GM12891 (cell line): ENCODE measurements at regions not wholly inside any gene's neighbourhood (a gene's known extent, or its start where the extent isn't known, plus 50 kb on each side); places are given as distances from the start of the nearest gene placed in this dataset.

Experiments used
- DNase-seq: peaks from one replicate; pipeline ENCODE4 v3.0.0; 2011; ENCODE audit warnings: low spot score; ENCODE audit not compliant: insufficient read length
- FAIRE-seq: peaks from 2 replicates; lab custom pipeline; 2011; peaks lifted over from hg19 to GRCh38; lab: Jason Lieb, UNC
- PAX5 ChIP-seq: IDR thresholded peaks from 2 replicates; pipeline ENCODE4 v1.6.1; 2011; ENCODE audit warnings: low read length, moderate library complexity, mild to moderate bottlenecking; ENCODE audit not compliant: insufficient read depth, severe bottlenecking
- POLR2A ChIP-seq: IDR thresholded peaks from 2 replicates; pipeline ENCODE4 v1.6.1; 2011; ENCODE audit warnings: low read depth, low read length, control low read depth
- POLR2AphosphoS5 ChIP-seq: IDR thresholded peaks from 2 replicates; pipeline ENCODE4 v1.6.1; 2011; ENCODE audit warnings: low read depth, low read length, control low read depth
- POU2F2 ChIP-seq: IDR thresholded peaks from 2 replicates; pipeline ENCODE4 v1.6.1; 2011; ENCODE audit warnings: low read depth, mild to moderate bottlenecking, control low read depth, low read length, moderate library complexity
- SPI1 ChIP-seq: IDR thresholded peaks from 2 replicates; pipeline ENCODE4 v1.6.1; 2011; ENCODE audit warnings: low read depth, low read length, control low read depth
- TAF1 ChIP-seq: IDR thresholded peaks from 2 replicates; pipeline ENCODE4 v1.6.1; 2011; ENCODE audit warnings: low read depth, low read length, control low read depth

DNA sequence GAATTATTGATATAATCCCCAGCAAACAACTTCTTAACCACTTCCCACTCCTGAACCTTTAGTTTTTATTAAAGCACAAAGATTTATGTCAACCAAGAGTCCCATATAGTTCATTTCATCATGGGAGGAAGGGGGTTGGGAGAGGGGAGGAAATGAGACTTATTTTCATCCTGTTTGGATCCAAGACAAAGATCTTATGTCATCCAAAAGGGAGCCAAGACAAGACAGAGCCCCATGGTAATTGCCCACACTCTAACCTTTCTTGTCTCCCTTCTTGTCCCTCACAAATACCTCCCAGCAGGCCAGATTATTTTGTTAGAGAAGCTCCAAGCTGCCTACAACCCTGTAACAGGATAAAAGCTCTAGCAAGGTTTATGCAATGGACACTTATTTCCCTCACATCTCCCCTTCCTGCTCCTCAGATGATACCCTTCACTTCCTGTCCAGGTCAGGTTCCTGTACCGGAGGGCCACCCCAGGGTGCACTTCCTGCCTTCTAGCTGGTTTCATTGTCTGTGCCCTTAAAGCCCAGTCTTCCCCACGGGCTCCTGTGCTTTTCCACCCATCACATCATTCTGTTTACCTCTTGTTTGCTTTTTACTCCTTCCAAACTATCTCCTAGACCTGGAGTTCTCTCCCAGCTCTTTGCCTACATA is 123.7 kb upstream of the MDM1 start:
- TF ChIP-seq SPI1 (peak; percentile 35; the same call in 1 of the 2 replicates), POU2F2 (no peak)
- DNase-seq: no peak
- FAIRE-seq: peak; percentile 66

- TF ChIP-seq POLR2AphosphoS5 (no peak), SPI1 (no peak), TAF1 (no peak), POLR2A (no peak), PAX5 (no peak), POU2F2 (no peak)
- FAIRE-seq (no peak), DNase-seq (no peak)
These were observed 126.7 kb upstream of the MDM1 start for GRCh38 chr12:68458866-68459265.

GRCh38 chr12:68460236-68460635 is 128.1 kb upstream of the MDM1 start:
- FAIRE-seq: no peak
- TF ChIP-seq SPI1: no peak
- no peak for TF ChIP-seq POU2F2
- no peak for TF ChIP-seq PAX5
- no peak for TF ChIP-seq TAF1
- TF ChIP-seq POLR2A: no peak
- no peak for TF ChIP-seq POLR2AphosphoS5
- no peak for DNase-seq

GRCh38 chr12:68461645-68462044 is 129.5 kb upstream of the MDM1 start:
- no peak for FAIRE-seq
- TF ChIP-seq PAX5: no peak
- DNase-seq: no peak

GRCh38 chr12:68462803-68463202 is 130.6 kb upstream of the MDM1 start:
- DNase-seq: no peak
- FAIRE-seq: no peak
- TF ChIP-seq SPI1: no peak
- TF ChIP-seq POLR2A: no peak
- TF ChIP-seq TAF1: no peak
- no peak for TF ChIP-seq POLR2AphosphoS5
- TF ChIP-seq PAX5: no peak
- TF ChIP-seq POU2F2: no peak

DNA sequence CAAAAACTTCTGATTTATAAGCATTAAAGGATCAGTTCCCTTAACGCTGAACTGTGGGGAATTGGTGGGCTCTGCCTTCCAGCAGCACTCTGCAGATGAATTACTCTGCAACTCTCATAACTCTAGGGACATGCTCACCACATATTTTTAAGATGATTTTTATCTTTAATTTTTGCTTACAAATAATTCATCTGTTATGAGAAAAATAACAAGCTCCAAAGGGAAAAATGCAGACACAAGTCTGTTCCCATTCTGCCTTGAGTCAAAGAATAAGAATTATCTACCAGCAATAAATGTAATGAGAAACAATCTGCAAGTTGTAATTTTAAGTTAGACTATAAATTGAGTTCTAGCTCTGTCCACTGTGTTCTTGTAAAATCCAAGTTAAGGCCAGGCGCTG is 133.1 kb upstream of the MDM1 start:
- no peak for TF ChIP-seq PAX5

GRCh38 chr12:68467514-68467913 is 135.4 kb upstream of the MDM1 start:
- DNase-seq (no peak), FAIRE-seq (no peak)
- no peak for TF ChIP-seq POLR2A
- no peak for TF ChIP-seq POU2F2
- no peak for TF ChIP-seq TAF1
- no peak for TF ChIP-seq SPI1

More for the DNA sequence above, 133.1 kb upstream of the MDM1 start:
- no peak for FAIRE-seq
- DNase-seq: no peak

DNA sequence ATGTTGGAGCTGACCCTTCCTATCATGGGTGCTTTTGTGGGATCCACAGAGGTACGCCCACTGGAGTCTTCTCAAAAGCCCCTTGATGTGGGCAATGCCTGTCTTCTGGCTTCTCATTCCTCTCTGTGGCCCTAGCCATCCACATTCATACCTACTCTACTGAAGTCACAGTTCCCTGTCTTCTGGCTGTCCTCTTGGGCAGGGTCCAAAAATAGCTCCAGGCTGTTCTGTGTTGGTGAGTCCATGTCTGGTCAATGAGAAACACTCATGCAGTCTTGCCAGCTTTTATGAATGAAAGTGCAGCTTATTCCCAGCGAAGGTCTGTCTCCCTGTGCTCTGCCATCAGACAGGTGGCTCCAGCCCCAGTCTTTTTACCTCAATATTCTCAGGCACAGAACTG is 135.9 kb upstream of the MDM1 start:
- TF ChIP-seq POLR2AphosphoS5: no peak
- TF ChIP-seq POU2F2: no peak
- TF ChIP-seq POLR2A: no peak
- TF ChIP-seq TAF1: no peak
- no peak for TF ChIP-seq PAX5
- no peak for TF ChIP-seq SPI1
- no peak for FAIRE-seq
- no peak for DNase-seq

- FAIRE-seq (no peak), DNase-seq (no peak)
- TF ChIP-seq POLR2AphosphoS5: no peak
These were observed 137.0 kb upstream of the MDM1 start for GRCh38 chr12:68469113-68469512.

DNA sequence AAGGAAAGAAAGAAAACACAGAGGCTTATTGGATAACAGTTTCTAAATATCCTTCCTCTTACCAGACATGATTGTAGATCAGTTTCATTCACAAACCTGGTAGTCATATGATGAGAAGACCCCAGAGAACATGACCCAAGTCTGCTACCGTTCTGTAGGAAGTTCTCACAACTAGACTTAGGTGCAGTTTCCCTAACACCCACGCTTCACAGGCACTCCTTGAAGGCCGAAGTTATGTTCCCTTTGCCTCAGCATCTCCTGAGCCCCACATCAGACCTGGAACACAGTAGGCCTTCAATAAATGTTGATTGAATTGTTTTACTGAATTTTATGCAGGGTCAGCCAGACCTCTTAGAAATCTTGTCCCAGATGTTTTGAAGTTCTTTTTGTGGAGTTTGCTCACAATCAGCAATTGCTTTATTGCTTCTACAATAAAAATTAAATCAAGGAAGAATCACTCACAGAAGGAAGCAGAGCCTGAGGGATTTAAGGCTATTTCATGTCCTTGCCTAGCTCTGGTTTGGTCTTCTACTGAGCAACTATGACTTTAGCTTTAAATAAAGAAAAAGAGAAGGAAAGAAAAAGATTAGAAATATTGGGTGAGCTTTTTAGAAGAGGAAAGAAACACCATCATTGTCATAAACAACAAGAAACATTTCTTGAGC is 138.6 kb upstream of the MDM1 start:
- FAIRE-seq (no peak), DNase-seq (no peak)
- no peak for TF ChIP-seq PAX5
- TF ChIP-seq SPI1: no peak
- no peak for TF ChIP-seq TAF1
- TF ChIP-seq POLR2A: no peak
- TF ChIP-seq POU2F2: no peak
- no peak for TF ChIP-seq POLR2AphosphoS5
